Nephron (organoid): ENCODE measurements at regions not wholly inside any gene's neighbourhood (a gene's known extent, or its start where the extent isn't known, plus 50 kb on each side); places are given as distances from the start of the nearest gene placed in this dataset.
"Not testable (repeated sequence)": the region's sequence is repeated elsewhere in the genome, so short reads cannot be mapped to it uniquely, and the experiment has no call there.

Source experiments
- H3K27ac Mint-ChIP-seq, 3 experiments: 2 replicates each; pipeline ENCODE4 v1.8.0; 2020; ENCODE audit warnings: mixed read lengths in 3 of 3, mild to moderate bottlenecking in 2 of 3, moderate library complexity in 1 of 3
- H3K27me3 Mint-ChIP-seq: 2 replicates; pipeline ENCODE4 v1.8.0; 2021; ENCODE audit warnings: low read depth, mild to moderate bottlenecking, moderate library complexity, mixed read lengths
- H3K36me3 Mint-ChIP-seq: 2 replicates; pipeline ENCODE4 v1.8.0; 2020; ENCODE audit warnings: low read depth, mixed read lengths
- H3K4me1 Mint-ChIP-seq: 2 replicates; pipeline ENCODE4 v1.8.0; 2020; ENCODE audit warnings: mixed read lengths
- H3K4me3 Mint-ChIP-seq, 3 experiments: 2 replicates each; pipeline ENCODE4 v1.8.0; 2020; ENCODE audit warnings: mild to moderate bottlenecking in 3 of 3, mixed read lengths in 3 of 3, moderate library complexity in 2 of 3
- H3K9me3 Mint-ChIP-seq: 2 replicates; pipeline ENCODE4 v1.8.0; 2020; ENCODE audit warnings: mixed read lengths
- TF ChIP-seq, protein P1 (sequence below), 3 experiments: fragments of 200-600 bp; sonication (generic); IDR thresholded peaks; one replicate each; pipeline ENCODE4 v1.5.0; 2021; ENCODE audit warnings: antibody characterized with exemption in 3 of 3; ENCODE audit not compliant: unreplicated experiment in 3 of 3

DNA sequence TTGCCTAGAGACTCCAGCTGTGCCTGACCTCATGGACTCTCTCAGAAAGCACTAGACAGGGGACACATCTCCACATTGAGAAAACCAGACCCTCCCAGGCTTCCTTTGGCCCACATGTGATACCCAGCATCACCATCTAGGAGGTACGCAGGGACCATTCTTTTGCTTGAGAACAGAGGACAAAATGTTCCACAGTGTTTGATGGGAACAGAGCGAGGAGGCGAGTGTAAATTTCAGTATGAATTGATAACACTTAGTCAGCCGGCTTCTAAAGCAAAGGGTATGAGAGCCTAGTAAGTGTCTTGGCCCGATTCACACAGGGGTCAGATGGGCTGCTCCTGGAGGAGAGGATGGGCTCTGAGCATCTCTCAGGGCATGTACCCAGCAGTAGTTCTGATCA is 1052.4 kb downstream of the BCL11B start:
- H3K4me1 Mint-ChIP-seq = no peaks in the 10 kb centered on the region
- TF ChIP-seq, protein P1, sequence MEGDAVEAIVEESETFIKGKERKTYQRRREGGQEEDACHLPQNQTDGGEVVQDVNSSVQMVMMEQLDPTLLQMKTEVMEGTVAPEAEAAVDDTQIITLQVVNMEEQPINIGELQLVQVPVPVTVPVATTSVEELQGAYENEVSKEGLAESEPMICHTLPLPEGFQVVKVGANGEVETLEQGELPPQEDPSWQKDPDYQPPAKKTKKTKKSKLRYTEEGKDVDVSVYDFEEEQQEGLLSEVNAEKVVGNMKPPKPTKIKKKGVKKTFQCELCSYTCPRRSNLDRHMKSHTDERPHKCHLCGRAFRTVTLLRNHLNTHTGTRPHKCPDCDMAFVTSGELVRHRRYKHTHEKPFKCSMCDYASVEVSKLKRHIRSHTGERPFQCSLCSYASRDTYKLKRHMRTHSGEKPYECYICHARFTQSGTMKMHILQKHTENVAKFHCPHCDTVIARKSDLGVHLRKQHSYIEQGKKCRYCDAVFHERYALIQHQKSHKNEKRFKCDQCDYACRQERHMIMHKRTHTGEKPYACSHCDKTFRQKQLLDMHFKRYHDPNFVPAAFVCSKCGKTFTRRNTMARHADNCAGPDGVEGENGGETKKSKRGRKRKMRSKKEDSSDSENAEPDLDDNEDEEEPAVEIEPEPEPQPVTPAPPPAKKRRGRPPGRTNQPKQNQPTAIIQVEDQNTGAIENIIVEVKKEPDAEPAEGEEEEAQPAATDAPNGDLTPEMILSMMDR (IDR thresholded peaks at IDR 0.05; ENCODE audit: unreplicated experiment in 3 of 3) = no peak
- no peaks in the 10 kb centered on the region for H3K9me3 Mint-ChIP-seq
- H3K36me3 Mint-ChIP-seq = no peaks in the 10 kb centered on the region
- H3K27me3 Mint-ChIP-seq = peaks cover 17% of the 10 kb centered on the region
- H3K4me3 Mint-ChIP-seq = no peak overlapping the region
- H3K27ac Mint-ChIP-seq = no peak overlapping the region

DNA sequence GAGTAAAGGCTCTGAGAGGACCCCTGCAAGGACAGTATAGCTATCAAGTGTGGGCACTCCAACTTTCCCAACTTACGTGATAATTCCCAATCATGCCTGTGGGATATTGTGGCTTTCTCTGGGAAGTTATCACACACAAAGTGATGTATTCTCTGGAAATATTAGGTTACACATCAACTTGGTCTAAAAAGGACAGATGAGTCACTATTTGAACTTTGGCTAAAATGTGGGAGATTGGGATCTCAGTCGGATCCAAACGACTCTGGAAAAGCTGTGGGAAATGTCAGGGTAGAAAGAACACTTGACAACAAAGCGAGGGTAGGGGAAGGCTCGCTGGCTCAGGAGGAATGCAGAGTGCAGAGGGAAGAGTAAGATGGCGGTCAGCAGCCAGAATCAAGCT is 1048.9 kb downstream of the BCL11B start:
- Mint-ChIP-seq H3K4me3 (no peak overlapping the region), H3K27ac (no peak overlapping the region), H3K36me3 (no peaks in the 10 kb centered on the region), H3K27me3 (peaks cover 10% of the 10 kb centered on the region), H3K4me1 (peaks cover 11% of the 10 kb centered on the region), H3K9me3 (no peaks in the 10 kb centered on the region)
- TF ChIP-seq, protein P1 (IDR thresholded peaks at IDR 0.05; ENCODE audit: unreplicated experiment in 3 of 3) = no peak

DNA sequence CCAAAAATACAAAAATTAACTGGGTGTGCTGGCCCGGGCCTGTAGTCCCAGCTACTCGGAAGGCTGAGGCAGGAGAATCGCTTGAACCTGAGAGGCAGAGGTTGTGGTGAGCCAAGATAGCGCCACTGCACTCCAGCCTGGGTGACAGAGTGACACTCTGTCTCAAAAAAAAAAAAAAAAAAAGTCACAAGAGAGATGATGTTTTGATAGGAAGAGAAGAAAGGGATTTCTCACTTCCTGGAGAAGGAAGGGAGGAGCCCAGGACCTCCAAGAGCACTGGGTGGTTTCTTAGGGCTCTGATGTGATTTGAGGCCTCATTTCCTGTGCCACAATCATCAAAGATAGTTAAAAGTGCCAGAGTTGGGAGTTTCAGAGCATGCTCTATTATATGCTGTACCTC is 1048.3 kb downstream of the BCL11B start:
- not testable (repeated sequence) for H3K36me3 Mint-ChIP-seq, H3K4me3 Mint-ChIP-seq, H3K9me3 Mint-ChIP-seq, H3K27ac Mint-ChIP-seq
- H3K27me3 Mint-ChIP-seq = peaks cover 10% of the 10 kb centered on the region
- H3K4me1 Mint-ChIP-seq = peaks cover 15% of the 10 kb centered on the region

DNA sequence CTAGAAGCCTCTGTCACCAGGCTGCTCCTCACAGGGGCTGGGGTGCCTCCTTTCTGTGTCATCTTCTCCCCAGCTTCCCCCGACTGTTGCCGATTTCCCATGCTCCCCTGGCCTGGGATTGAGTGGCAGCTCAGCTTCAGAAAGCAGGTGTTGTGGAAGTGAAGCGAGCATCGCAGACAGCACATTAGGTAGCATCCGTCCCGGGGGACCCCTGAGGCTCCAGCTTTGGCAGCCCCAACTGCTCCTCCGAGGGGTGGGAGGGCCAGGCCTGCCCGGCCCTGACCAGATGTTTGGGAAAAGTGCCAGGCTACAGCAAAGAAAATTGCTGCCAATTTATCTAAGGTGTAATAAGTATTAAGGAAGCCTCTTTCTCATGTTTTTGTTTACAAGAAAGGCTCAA is 1045.6 kb downstream of the BCL11B start:
- Mint-ChIP-seq H3K4me1 (peaks cover 30% of the 10 kb centered on the region), H3K36me3 (no peaks in the 10 kb centered on the region), H3K27me3 (peaks cover 6% of the 10 kb centered on the region), H3K4me3 (no peak overlapping the region), H3K27ac (peak overlapping the region in 1 of 3 experiments; percentile 91), H3K9me3 (no peaks in the 10 kb centered on the region)
- TF ChIP-seq, protein P1 (IDR thresholded peaks at IDR 0.05; ENCODE audit: unreplicated experiment in 3 of 3) = no peak

DNA sequence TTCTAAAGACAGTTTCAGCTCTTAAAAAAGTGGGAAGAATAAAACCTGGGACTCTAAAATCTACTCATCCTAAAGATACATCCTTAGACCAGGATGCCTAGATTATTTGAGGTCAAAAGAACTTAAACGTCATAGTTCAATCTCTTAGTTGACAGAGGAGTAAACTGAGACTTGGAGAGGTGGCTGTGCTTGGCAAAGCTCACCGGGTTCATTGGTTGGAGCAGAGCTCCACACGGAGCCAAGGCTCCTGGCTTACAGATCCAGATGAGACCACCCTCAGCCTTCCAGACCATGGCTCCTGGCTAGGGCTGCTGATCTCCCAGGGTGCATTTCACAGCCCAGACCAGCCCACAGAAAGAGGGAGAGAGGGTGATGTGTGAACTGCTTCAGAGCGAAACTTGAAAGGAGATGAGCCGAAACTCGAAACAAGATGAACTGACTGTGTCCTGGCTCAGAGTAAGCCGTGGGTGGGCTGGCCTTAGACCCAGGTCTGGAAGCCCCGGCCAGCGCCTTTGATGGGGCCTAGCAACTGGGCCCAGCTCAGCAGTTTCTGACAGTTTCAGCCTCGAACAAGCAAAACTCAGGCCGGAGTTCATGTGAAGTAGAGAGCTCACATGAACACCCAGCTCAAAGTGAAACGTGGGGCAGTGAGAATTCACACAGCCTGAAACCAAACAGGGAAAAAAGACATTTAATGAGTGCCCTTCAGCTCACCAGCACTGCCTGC is 1044.8 kb downstream of the BCL11B start:
- Mint-ChIP-seq H3K27me3 (peaks cover 6% of the 10 kb centered on the region), H3K4me3 (no peak overlapping the region), H3K36me3 (no peaks in the 10 kb centered on the region), H3K9me3 (no peaks in the 10 kb centered on the region), H3K4me1 (peaks cover 30% of the 10 kb centered on the region), H3K27ac (peak overlapping the region in 2 of 3 experiments; percentile 46 to 91)
- TF ChIP-seq, protein P1 (IDR thresholded peaks at IDR 0.05; ENCODE audit: unreplicated experiment in 3 of 3) = no peak

DNA sequence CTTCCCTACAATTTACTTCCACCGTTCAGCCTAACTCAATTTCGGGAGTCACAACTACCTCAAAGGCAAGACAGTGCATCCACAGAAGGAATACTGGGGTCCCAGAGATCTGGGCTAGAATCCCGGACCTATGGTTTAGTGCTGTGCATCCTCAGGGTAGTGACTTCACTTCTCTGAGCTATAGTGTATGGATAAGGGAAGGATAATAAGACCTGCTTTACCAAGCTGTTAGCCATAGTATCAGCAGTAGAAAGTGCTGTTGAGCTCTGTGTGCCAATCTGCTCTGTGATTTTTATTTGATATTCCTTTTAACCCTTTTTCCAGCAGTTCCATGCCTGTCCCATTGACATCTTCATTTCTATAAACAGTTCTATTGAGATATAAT is 1044.3 kb downstream of the BCL11B start:
- peak overlapping the region in 2 of 3 experiments; percentile 46 to 91 for H3K27ac Mint-ChIP-seq
- TF ChIP-seq, protein P1 (IDR thresholded peaks at IDR 0.05; ENCODE audit: unreplicated experiment in 3 of 3) = no peak

More for the DNA sequence above, 1044.3 kb downstream of the BCL11B start:
- peaks cover 30% of the 10 kb centered on the region for H3K4me1 Mint-ChIP-seq
- no peaks in the 10 kb centered on the region for H3K36me3 Mint-ChIP-seq
- H3K4me3 Mint-ChIP-seq = no peak overlapping the region
- no peaks in the 10 kb centered on the region for H3K9me3 Mint-ChIP-seq
- peaks cover 3% of the 10 kb centered on the region for H3K27me3 Mint-ChIP-seq
